IMR-90 (cell line): ENCODE measurements at regions not wholly inside any gene's neighbourhood (a gene's known extent, or its start where the extent isn't known, plus 50 kb on each side); places are given as distances from the start of the nearest gene placed in this dataset.

Source experiments
- ATAC-seq: fragments of 200-7000 bp; cut with Tn5 transposase; 2 replicates; pipeline ENCODE4 v1.9.1; 2020; ENCODE audit warnings: low read depth, mild to moderate bottlenecking, moderate library complexity
- BruUV-seq: library from RNA; stranded (reverse); fragments of 400-500 nt; replicated peaks from 2 replicates; lab custom pipeline; 2021; lab: Mats Ljungman, UMichigan
- CTCF ChIA-PET: fragments of 300-600 bp; formaldehyde crosslinking; extraction: SDS; loops from one replicate; lab custom pipeline; 2021; ENCODE audit warnings: antibody characterized with exemption; lab: Yijun Ruan, JAX
- POLR2A ChIA-PET: fragments of 300-600 bp; sonication (Branson Sonifier 250); formaldehyde crosslinking; loops from one replicate; lab custom pipeline; 2022; ENCODE audit warnings: antibody characterized with exemption; ENCODE audit not compliant: unreplicated experiment; lab: Charles Lee
- DNase-seq: peaks from one replicate; pipeline ENCODE4 v3.0.0; 2013
- H2AFZ ChIP-seq: replicated peaks from 2 replicates; pipeline ENCODE3; 2013; ENCODE audit warnings: low read length, mild to moderate bottlenecking; ENCODE audit not compliant: poor library complexity
- H2AK5ac ChIP-seq: 2 replicates; pipeline ENCODE4 v1.6.1; 2013; ENCODE audit warnings: low read depth, low read length, inconsistent platforms
- H2AK9ac ChIP-seq: replicated peaks from 2 replicates; pipeline ENCODE3; 2013; ENCODE audit warnings: mild to moderate bottlenecking, low read depth, low read length, moderate library complexity; ENCODE audit not compliant: poor library complexity
- H2BK120ac ChIP-seq: 2 replicates; pipeline ENCODE4 v1.6.1; 2013; ENCODE audit warnings: low read depth, low read length, inconsistent platforms
- H2BK15ac ChIP-seq: 3 replicates; pipeline ENCODE4 v1.6.1; 2013; ENCODE audit warnings: low read depth, low read length, inconsistent platforms
- H2BK20ac ChIP-seq: 2 replicates; pipeline ENCODE4 v1.6.1; 2013; ENCODE audit warnings: low read depth, mild to moderate bottlenecking, inconsistent platforms, low read length, moderate library complexity
- H2BK5ac ChIP-seq: 2 replicates; pipeline ENCODE4 v1.6.1; 2013; ENCODE audit warnings: mild to moderate bottlenecking, low read depth, low read length, inconsistent platforms; ENCODE audit not compliant: poor library complexity, severe bottlenecking
- H3K14ac ChIP-seq: replicated peaks from 2 replicates; pipeline ENCODE4 v1.6.1; 2013; ENCODE audit warnings: low read depth, low read length, inconsistent platforms
- H3K18ac ChIP-seq: 2 replicates; pipeline ENCODE4 v1.6.1; 2013; ENCODE audit warnings: low read depth, low read length, control low read depth
- H3K23ac ChIP-seq: 2 replicates; pipeline ENCODE4 v1.6.1; 2013; ENCODE audit warnings: low read depth, low read length, inconsistent platforms
- H3K27ac ChIP-seq: 2 replicates; pipeline ENCODE4 v1.5.1; 2013; ENCODE audit warnings: mild to moderate bottlenecking, control low read depth, low read length; ENCODE audit not compliant: insufficient read depth
- H3K27me3 ChIP-seq: 2 replicates; pipeline ENCODE4 v1.6.1; 2013; ENCODE audit warnings: low read length; ENCODE audit not compliant: control insufficient read depth, insufficient read depth
- H3K36me3 ChIP-seq: 2 replicates; pipeline ENCODE4 v1.6.1; 2013; ENCODE audit warnings: low read length, mixed read lengths; ENCODE audit not compliant: control insufficient read depth, insufficient read depth
- H3K4ac ChIP-seq: 2 replicates; pipeline ENCODE4 v1.6.1; 2013; ENCODE audit warnings: low read depth, low read length, inconsistent platforms
- H3K4me1 ChIP-seq: 2 replicates; pipeline ENCODE4 v1.6.1; 2013; ENCODE audit warnings: low read length, mixed read lengths; ENCODE audit not compliant: control insufficient read depth, insufficient read depth
- H3K4me2 ChIP-seq: 2 replicates; pipeline ENCODE4 v1.6.1; 2013; ENCODE audit warnings: low read depth, mild to moderate bottlenecking, control low read depth, low read length, moderate library complexity
- H3K4me3 ChIP-seq: 2 replicates; pipeline ENCODE4 v1.5.1; 2013; ENCODE audit warnings: low read depth, mild to moderate bottlenecking, control low read depth, low read length, moderate library complexity; ENCODE audit not compliant: insufficient read depth
- H3K56ac ChIP-seq: 2 replicates; pipeline ENCODE4 v1.6.1; 2013; ENCODE audit warnings: low read length, inconsistent platforms; ENCODE audit not compliant: insufficient read depth; ENCODE audit errors: extremely low read depth
- H3K79me1 ChIP-seq, 2 experiments: 2 replicates each; pipeline ENCODE4 v1.6.1; 2013; ENCODE audit warnings: low read length in 2 of 2, inconsistent platforms in 1 of 2, low read depth in 1 of 2
- H3K9ac ChIP-seq: 2 replicates; pipeline ENCODE4 v1.6.1; 2013; ENCODE audit warnings: low read depth, low read length, control low read depth
- H3K9me1 ChIP-seq: 2 replicates; pipeline ENCODE4 v1.6.1; 2013; ENCODE audit warnings: low read length, inconsistent platforms; ENCODE audit not compliant: insufficient read depth
- H3K9me3 ChIP-seq: 2 replicates; pipeline ENCODE4 v1.6.1; 2013; ENCODE audit warnings: low read length; ENCODE audit not compliant: control insufficient read depth, insufficient read depth
- H4K20me1 ChIP-seq: 2 replicates; pipeline ENCODE4 v1.6.1; 2013; ENCODE audit warnings: low read length, inconsistent platforms; ENCODE audit not compliant: insufficient read depth
- H4K5ac ChIP-seq: 2 replicates; pipeline ENCODE4 v1.6.1; 2013; ENCODE audit warnings: mild to moderate bottlenecking, low read depth, low read length, control low read depth
- H4K8ac ChIP-seq, 2 experiments: 2 replicates each; pipeline ENCODE4 v1.6.1; 2013; ENCODE audit warnings: low read depth in 2 of 2, low read length in 2 of 2, control low read depth in 1 of 2, inconsistent platforms in 1 of 2
- H4K91ac ChIP-seq: 2 replicates; pipeline ENCODE4 v1.6.1; 2013; ENCODE audit warnings: low read depth, low read length, inconsistent platforms; ENCODE audit not compliant: insufficient read depth
- BHLHE40 ChIP-seq: fragments of 150-350 bp; IDR thresholded peaks from 2 replicates; pipeline ENCODE4 v1.6.1; 2016; ENCODE audit warnings: mild to moderate bottlenecking, low read depth, low read length
- CEBPB ChIP-seq: IDR thresholded peaks from 2 replicates; pipeline ENCODE4 v1.6.1; 2012; ENCODE audit warnings: low read depth, low read length, improper control_type of control experiment
- CHD1 ChIP-seq: IDR thresholded peaks from 2 replicates; pipeline ENCODE4 v1.6.1; 2012; ENCODE audit warnings: low read depth, low read length, improper control_type of control experiment
- FOS ChIP-seq: fragments of 150-350 bp; IDR thresholded peaks from 2 replicates; pipeline ENCODE4 v1.6.1; 2016; ENCODE audit warnings: low read depth, low read length
- MAFK ChIP-seq: IDR thresholded peaks from 2 replicates; pipeline ENCODE4 v1.6.1; 2012; ENCODE audit warnings: low read depth, low read length, improper control_type of control experiment
- MAZ ChIP-seq: IDR thresholded peaks from 2 replicates; pipeline ENCODE4 v1.6.1; 2012; ENCODE audit warnings: low read depth, mild to moderate bottlenecking, low read length, improper control_type of control experiment, moderate library complexity, borderline replicate concordance
- MXI1 ChIP-seq: IDR thresholded peaks from 2 replicates; pipeline ENCODE4 v1.6.1; 2012; ENCODE audit warnings: low read depth, mild to moderate bottlenecking, low read length, moderate library complexity, borderline replicate concordance
- NFE2L2 ChIP-seq: fragments of 150-350 bp; IDR thresholded peaks from 2 replicates; pipeline ENCODE4 v1.6.1; 2016; ENCODE audit warnings: low read depth, mild to moderate bottlenecking, low read length
- POLR2A ChIP-seq: IDR thresholded peaks from 2 replicates; pipeline ENCODE4 v1.6.1; 2012; ENCODE audit warnings: mild to moderate bottlenecking, low read depth, low read length
- RAD21 ChIP-seq: IDR thresholded peaks from 2 replicates; pipeline ENCODE4 v1.6.1; 2012; ENCODE audit warnings: low read length, improper control_type of control experiment
- RCOR1 ChIP-seq: IDR thresholded peaks from 2 replicates; pipeline ENCODE4 v1.6.1; 2012; ENCODE audit warnings: mild to moderate bottlenecking, low read length, improper control_type of control experiment; ENCODE audit not compliant: insufficient replicate concordance
- RFX5 ChIP-seq: IDR thresholded peaks from 2 replicates; pipeline ENCODE4 v1.8.0; 2012; ENCODE audit warnings: low read depth, mild to moderate bottlenecking, low read length, moderate library complexity
- SMC3 ChIP-seq: fragments of 150-350 bp; IDR thresholded peaks from 2 replicates; pipeline ENCODE4 v1.6.1; 2016; ENCODE audit warnings: low read depth, mild to moderate bottlenecking, antibody characterized with exemption, low read length, moderate library complexity
- WGBS, 2 experiments: methylation state at CpG; one replicate each; pipeline versions ENCODE4 v1.1.5 to v1.1.7; 2013; ENCODE audit warnings: missing lambda C conversion rate in 2 of 2; ENCODE audit not compliant: insufficient read length in 1 of 2; ENCODE audit errors: extremely low coverage in 2 of 2; 5-methylcytosine and 5-hydroxymethylcytosine counted together
- dilution Hi-C: fragments of 300-500 bp; cut with HindIII; formaldehyde crosslinking; loops from one replicate; pipeline ENCODE4 v1.14.3; 2018; ENCODE audit warnings: low sequenced_read_pairs; ENCODE audit not compliant: unreplicated experiment
- in situ Hi-C: fragments of 300-500 bp; cut with MboI; formaldehyde crosslinking; loops from 3 replicates; pipeline ENCODE4 v1.14.3; 2019; ENCODE audit warnings: low sequenced_read_pairs, inconsistent platforms, mixed read lengths
- intact Hi-C: fragments of 100-400 bp; cut with micrococcal nuclease; formaldehyde crosslinking; loops from 2 replicates; pipeline ENCODE4 v1.10.0; 2022
- TF ChIP-seq, protein P1 (sequence below): fragments of 150-350 bp; IDR thresholded peaks from 2 replicates; pipeline ENCODE4 v1.6.1; 2016; ENCODE audit warnings: low read depth, mild to moderate bottlenecking, low read length, moderate library complexity, borderline replicate concordance
- TF ChIP-seq, protein P2 (sequence below): conservative IDR thresholded peaks from 2 replicates; pipeline ENCODE4 v1.5.1; 2012; ENCODE audit warnings: mild to moderate bottlenecking, low read depth, low read length, improper control_type of control experiment
- TF ChIP-seq, protein P3 (sequence below): fragments of 150-350 bp; IDR thresholded peaks from 2 replicates; pipeline ENCODE4 v1.6.1; 2017; ENCODE audit warnings: mild to moderate bottlenecking, antibody characterized with exemption, low read length, low read depth

DNA sequence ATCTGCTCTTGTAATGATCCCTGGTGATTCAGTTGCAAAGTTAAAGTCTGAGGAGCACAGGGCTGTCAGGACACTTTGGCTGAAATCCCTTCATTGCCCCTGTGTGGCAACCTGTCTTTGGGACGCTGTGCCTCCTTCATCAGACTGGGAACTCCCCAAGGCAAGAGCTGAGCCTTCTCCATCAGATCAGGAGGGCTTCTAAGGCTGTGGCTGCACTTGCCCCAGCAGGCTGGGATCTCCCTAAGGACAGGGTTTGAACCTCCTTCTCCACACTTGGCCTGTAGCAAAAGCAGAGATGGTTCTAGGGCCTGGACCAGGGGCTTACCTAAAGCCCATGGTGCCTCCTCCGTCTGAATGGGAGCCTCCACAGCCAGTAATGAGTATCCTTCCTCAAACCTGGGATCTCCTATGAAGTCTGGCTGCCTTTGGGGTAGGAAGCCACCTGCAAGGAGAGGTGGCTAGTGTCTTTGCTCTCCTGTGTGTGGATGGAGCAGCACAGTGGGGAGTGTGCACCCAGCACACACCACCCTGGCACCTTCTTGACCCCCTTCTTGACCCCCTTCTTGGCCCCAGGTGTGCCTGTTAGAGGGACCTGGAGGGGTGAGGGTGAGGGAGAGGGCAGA, 79.0 kb upstream of the NKD1 start:
- Histone ChIP-seq H3K79me1 (no peaks in the 10 kb centered on the region), H3K4ac (no peak overlapping the region), H3K18ac (no peak overlapping the region), H3K36me3 (no peaks in the 10 kb centered on the region), H2BK120ac (no peak overlapping the region), H3K27ac (no peak overlapping the region), H3K4me3 (no peak overlapping the region), H2BK5ac (no peak overlapping the region), H3K27me3 (peaks cover 30% of the 10 kb centered on the region), H4K8ac (no peak overlapping the region), H3K9me3 (no peaks in the 10 kb centered on the region), H3K4me2 (no peak overlapping the region), H2AFZ (no peak overlapping the region), H2AK9ac (no peak overlapping the region), H2AK5ac (no peak overlapping the region), H3K9ac (no peak overlapping the region), H2BK20ac (no peak overlapping the region), H3K4me1 (0 out of 2 replicates have a peak, but pooled peaks cover 2% of the 10 kb centered on the region), H3K14ac (no peak overlapping the region), H4K5ac (no peak overlapping the region), H4K91ac (no peak overlapping the region), H3K9me1 (no peaks in the 10 kb centered on the region), H3K56ac (no peak overlapping the region), H4K20me1 (no peaks in the 10 kb centered on the region), H3K23ac (no peak overlapping the region), H2BK15ac (no peak overlapping the region)
- ChIA-PET CTCF (no interaction called here), POLR2A (no interaction called here)
- intact Hi-C loops: no loop called here
- no CpG with 5 or more reads among the region's 2 CpGs for WGBS, 2 experiments
- DNase-seq: no peak
- no TSS peak for BruUV-seq
- dilution Hi-C loops: no loop called here
- no peak for ATAC-seq
- in situ Hi-C loops: no loop called here
- TF ChIP-seq, protein P1, sequence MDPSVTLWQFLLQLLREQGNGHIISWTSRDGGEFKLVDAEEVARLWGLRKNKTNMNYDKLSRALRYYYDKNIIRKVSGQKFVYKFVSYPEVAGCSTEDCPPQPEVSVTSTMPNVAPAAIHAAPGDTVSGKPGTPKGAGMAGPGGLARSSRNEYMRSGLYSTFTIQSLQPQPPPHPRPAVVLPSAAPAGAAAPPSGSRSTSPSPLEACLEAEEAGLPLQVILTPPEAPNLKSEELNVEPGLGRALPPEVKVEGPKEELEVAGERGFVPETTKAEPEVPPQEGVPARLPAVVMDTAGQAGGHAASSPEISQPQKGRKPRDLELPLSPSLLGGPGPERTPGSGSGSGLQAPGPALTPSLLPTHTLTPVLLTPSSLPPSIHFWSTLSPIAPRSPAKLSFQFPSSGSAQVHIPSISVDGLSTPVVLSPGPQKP: no peak
- TF ChIP-seq SMC3: no peak
- no peak for TF ChIP-seq BHLHE40
- no peak for TF ChIP-seq MXI1
- no peak for TF ChIP-seq MAFK
- TF ChIP-seq POLR2A: no peak
- no peak for TF ChIP-seq CEBPB
- TF ChIP-seq, protein P2, sequence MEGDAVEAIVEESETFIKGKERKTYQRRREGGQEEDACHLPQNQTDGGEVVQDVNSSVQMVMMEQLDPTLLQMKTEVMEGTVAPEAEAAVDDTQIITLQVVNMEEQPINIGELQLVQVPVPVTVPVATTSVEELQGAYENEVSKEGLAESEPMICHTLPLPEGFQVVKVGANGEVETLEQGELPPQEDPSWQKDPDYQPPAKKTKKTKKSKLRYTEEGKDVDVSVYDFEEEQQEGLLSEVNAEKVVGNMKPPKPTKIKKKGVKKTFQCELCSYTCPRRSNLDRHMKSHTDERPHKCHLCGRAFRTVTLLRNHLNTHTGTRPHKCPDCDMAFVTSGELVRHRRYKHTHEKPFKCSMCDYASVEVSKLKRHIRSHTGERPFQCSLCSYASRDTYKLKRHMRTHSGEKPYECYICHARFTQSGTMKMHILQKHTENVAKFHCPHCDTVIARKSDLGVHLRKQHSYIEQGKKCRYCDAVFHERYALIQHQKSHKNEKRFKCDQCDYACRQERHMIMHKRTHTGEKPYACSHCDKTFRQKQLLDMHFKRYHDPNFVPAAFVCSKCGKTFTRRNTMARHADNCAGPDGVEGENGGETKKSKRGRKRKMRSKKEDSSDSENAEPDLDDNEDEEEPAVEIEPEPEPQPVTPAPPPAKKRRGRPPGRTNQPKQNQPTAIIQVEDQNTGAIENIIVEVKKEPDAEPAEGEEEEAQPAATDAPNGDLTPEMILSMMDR: no peak
- TF ChIP-seq MAZ: no peak
- no peak for TF ChIP-seq RFX5
- TF ChIP-seq NFE2L2: no peak
- TF ChIP-seq FOS: no peak
- no peak for TF ChIP-seq CHD1
- no peak for TF ChIP-seq RCOR1
- no peak for TF ChIP-seq RAD21
- TF ChIP-seq, protein P3, sequence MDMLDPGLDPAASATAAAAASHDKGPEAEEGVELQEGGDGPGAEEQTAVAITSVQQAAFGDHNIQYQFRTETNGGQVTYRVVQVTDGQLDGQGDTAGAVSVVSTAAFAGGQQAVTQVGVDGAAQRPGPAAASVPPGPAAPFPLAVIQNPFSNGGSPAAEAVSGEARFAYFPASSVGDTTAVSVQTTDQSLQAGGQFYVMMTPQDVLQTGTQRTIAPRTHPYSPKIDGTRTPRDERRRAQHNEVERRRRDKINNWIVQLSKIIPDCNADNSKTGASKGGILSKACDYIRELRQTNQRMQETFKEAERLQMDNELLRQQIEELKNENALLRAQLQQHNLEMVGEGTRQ: no peak
